ENCODE measurements at regions not wholly inside any gene's neighbourhood (a gene's known extent, or its start where the extent isn't known, plus 50 kb on each side); places are given as distances from the start of the nearest gene placed in this dataset.

DNA sequence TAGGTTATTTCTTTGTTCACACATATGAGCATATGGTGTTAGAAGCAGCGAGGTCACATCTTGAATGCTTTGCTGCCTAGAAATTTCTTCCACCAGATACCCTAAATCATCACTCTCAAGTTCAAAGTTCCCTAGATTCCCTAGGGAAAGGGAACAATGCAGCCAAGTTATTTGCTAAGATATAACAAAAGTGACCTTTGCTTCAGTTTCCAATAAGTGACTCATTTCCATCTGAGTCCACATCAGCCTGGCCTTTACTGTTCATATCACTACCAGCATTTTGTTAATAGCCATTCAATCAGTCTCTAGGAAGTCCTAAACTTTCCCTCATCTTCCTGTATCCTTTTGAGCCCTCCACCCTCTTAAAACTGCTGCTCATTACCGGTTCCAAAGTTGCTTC lies 1502.5 kb downstream of the KCNT2 start (continued):
- TF ChIP-seq, protein P1, sequence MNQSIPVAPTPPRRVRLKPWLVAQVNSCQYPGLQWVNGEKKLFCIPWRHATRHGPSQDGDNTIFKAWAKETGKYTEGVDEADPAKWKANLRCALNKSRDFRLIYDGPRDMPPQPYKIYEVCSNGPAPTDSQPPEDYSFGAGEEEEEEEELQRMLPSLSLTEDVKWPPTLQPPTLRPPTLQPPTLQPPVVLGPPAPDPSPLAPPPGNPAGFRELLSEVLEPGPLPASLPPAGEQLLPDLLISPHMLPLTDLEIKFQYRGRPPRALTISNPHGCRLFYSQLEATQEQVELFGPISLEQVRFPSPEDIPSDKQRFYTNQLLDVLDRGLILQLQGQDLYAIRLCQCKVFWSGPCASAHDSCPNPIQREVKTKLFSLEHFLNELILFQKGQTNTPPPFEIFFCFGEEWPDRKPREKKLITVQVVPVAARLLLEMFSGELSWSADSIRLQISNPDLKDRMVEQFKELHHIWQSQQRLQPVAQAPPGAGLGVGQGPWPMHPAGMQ (IDR thresholded peaks at IDR 0.05; ENCODE audit: borderline replicate concordance): no peak

DNA sequence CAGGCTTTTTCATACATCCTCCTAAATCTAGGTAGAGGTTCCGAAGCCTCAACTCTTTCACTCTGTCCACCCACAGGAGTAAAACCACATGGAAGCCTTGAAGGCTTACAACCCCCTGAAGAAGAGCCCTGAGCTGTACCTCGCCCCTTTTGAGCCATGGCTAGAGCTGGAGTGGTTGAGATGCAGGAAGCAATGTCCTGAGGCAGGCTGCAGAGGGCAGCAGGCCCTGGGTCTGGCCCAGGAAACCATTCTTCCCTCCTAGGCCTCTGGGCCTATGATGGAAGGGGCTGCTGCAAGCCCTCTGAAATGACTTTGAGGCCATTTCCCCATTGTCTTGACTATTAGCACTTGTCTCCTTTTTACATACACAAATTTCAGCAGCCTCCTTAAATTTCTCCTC lies 1503.0 kb downstream of the KCNT2 start:
- peak; percentile 67 for ATAC-seq
- H4K20me1 ChIP-seq (ENCODE audit: control insufficient read depth, insufficient read depth): no peaks in the 10 kb centered on the region
- no TSS peak for BruUV-seq (replicated peaks)
- no peak for DNase-seq (ENCODE audit: low read depth, low spot score)
- in situ Hi-C loops (cut with MboI): no loop called here
- H3K4me3 ChIP-seq: no peak overlapping the region
- no peak for TF ChIP-seq JUND (IDR thresholded peaks at IDR 0.05; ENCODE audit: low read depth, low read length)
- TF ChIP-seq RAD21 (IDR thresholded peaks at IDR 0.05; ENCODE audit: insufficient read depth, low read depth, low read length): peak; percentile 19; the same call in 1 of the 2 replicates
- no peak for TF ChIP-seq KDM1A (IDR thresholded peaks at IDR 0.05; ENCODE audit: borderline replicate concordance)
- no peak for TF ChIP-seq RELA (IDR thresholded peaks at IDR 0.05; ENCODE audit: borderline replicate concordance, partially characterized antibody)
- TF ChIP-seq, protein P1 (IDR thresholded peaks at IDR 0.05; ENCODE audit: borderline replicate concordance): no peak
- TF ChIP-seq, protein P2, sequence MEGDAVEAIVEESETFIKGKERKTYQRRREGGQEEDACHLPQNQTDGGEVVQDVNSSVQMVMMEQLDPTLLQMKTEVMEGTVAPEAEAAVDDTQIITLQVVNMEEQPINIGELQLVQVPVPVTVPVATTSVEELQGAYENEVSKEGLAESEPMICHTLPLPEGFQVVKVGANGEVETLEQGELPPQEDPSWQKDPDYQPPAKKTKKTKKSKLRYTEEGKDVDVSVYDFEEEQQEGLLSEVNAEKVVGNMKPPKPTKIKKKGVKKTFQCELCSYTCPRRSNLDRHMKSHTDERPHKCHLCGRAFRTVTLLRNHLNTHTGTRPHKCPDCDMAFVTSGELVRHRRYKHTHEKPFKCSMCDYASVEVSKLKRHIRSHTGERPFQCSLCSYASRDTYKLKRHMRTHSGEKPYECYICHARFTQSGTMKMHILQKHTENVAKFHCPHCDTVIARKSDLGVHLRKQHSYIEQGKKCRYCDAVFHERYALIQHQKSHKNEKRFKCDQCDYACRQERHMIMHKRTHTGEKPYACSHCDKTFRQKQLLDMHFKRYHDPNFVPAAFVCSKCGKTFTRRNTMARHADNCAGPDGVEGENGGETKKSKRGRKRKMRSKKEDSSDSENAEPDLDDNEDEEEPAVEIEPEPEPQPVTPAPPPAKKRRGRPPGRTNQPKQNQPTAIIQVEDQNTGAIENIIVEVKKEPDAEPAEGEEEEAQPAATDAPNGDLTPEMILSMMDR (IDR thresholded peaks at IDR 0.05 in 2 of 3, conservative IDR thresholded peaks at IDR 0.05 in 1 of 3; ENCODE audit: control insufficient read depth in 2 of 3, extremely low read depth in 1 of 3, insufficient read depth in 1 of 3, low read depth in 3 of 3, low read length in 3 of 3): peak in 1 of 3 experiments; percentile 26; a peak in 2 of 6 replicates
- no peaks in the 10 kb centered on the region for H3K9me3 ChIP-seq (replicated peaks; ENCODE audit: control insufficient read depth, insufficient read depth, low read length)
- H3K9ac ChIP-seq (ENCODE audit: control insufficient read depth, insufficient read depth, low read length): no peak overlapping the region
- H3K36me3 ChIP-seq (ENCODE audit: control insufficient read depth in 2 of 2, insufficient read depth in 2 of 2, low read length in 1 of 2): no peaks in the 10 kb centered on the region
- H3K27me3 ChIP-seq (replicated peaks in 1 of 2; ENCODE audit: control insufficient read depth in 2 of 2, insufficient read depth in 2 of 2, low read length in 1 of 2): no peaks in the 10 kb centered on the region
- POLR2A ChIA-PET: no interaction called here
- H3K4me1 ChIP-seq (ENCODE audit: control insufficient read depth, insufficient read depth, low read length): no peaks in the 10 kb centered on the region
- no peak overlapping the region for H3K4me2 ChIP-seq (ENCODE audit: control insufficient read depth, insufficient read depth)
- intact Hi-C loops (cut with micrococcal nuclease; ENCODE audit: unreplicated experiment): no loop called here
- SMC1A ChIA-PET (ENCODE audit: uncharacterized antibody, unreplicated experiment): no interaction called here
- RAD21 ChIA-PET (ENCODE audit: unreplicated experiment): no interaction called here
- no peak overlapping the region for H3K27ac ChIP-seq (ENCODE audit: control insufficient read depth, insufficient read depth)
- H2AFZ ChIP-seq (ENCODE audit: control insufficient read depth, low read depth, low read length): no peak overlapping the region
- WGBS (ENCODE audit: insufficient coverage, insufficient replicate concordance, low lambda C conversion rate, missing lambda C conversion rate): 0% methylated on average over 2 of the region's 2 CpGs
- FAIRE-seq: no peak
- no peaks in the 10 kb centered on the region for H3K79me2 ChIP-seq (ENCODE audit: control insufficient read depth, insufficient read depth, low read length)
- CTCF ChIA-PET: interaction anchor here (1.6 kb wide), 1 partner anchor 18 kb away, joined by 3 read pairs; no protein-coding TSS in a partner anchor
